ENCODE measurements at regions not wholly inside any gene's neighbourhood (a gene's known extent, or its start where the extent isn't known, plus 50 kb on each side); places are given as distances from the start of the nearest gene placed in this dataset.

GRCh38 chr2:156158808-156159207 is 173.7 kb downstream of the NR4A2 start:
- no peak overlapping the region for H2AFZ ChIP-seq (replicated peaks; ENCODE audit: low read length, poor library complexity)
- no CpG with 5 or more reads among the region's 2 CpGs for WGBS, 2 experiments (ENCODE audit: extremely low coverage in 2 of 2, insufficient read length in 1 of 2)
- intact Hi-C loops (cut with micrococcal nuclease), result no loop called here

More at GRCh38 chr2:156158808-156159207, 173.7 kb downstream of the NR4A2 start:
- ChIA-PET POLR2A (ENCODE audit: unreplicated experiment) (no interaction called here), CTCF (no interaction called here)
- Histone ChIP-seq H3K4ac (ENCODE audit: low read depth, low read length) (no peak overlapping the region), H2BK5ac (ENCODE audit: low read depth, low read length, poor library complexity, severe bottlenecking) (no peak overlapping the region), H4K5ac (ENCODE audit: low read depth, low read length) (no peak overlapping the region), H4K91ac (ENCODE audit: insufficient read depth, low read depth, low read length) (no peak overlapping the region), H3K9me1 (ENCODE audit: insufficient read depth, low read length) (no peaks in the 10 kb centered on the region), H3K27ac (ENCODE audit: insufficient read depth, low read length) (no peak overlapping the region), H3K4me2 (ENCODE audit: low read depth, low read length) (no peak overlapping the region), H4K20me1 (ENCODE audit: insufficient read depth, low read length) (no peaks in the 10 kb centered on the region), H3K27me3 (ENCODE audit: control insufficient read depth, insufficient read depth, low read length) (no peaks in the 10 kb centered on the region), H3K4me1 (ENCODE audit: control insufficient read depth, insufficient read depth, low read length) (no peaks in the 10 kb centered on the region), H3K9ac (ENCODE audit: low read depth, low read length) (no peak overlapping the region), H2BK120ac (ENCODE audit: low read depth, low read length) (no peak overlapping the region), H3K18ac (ENCODE audit: low read depth, low read length) (no peak overlapping the region), H3K9me3 (ENCODE audit: control insufficient read depth, insufficient read depth, low read length) (no peaks in the 10 kb centered on the region), H3K14ac (replicated peaks; ENCODE audit: low read depth, low read length) (no peak overlapping the region), H3K56ac (ENCODE audit: extremely low read depth, insufficient read depth, low read length) (no peak overlapping the region), H3K23ac (ENCODE audit: low read depth, low read length) (no peak overlapping the region), H3K36me3 (ENCODE audit: control insufficient read depth, insufficient read depth, low read length) (no peaks in the 10 kb centered on the region), H3K4me3 (ENCODE audit: insufficient read depth, low read depth, low read length) (no peak overlapping the region), H3K79me1 (ENCODE audit: low read depth in 1 of 2, low read length in 2 of 2) (no peaks in the 10 kb centered on the region), H2BK20ac (ENCODE audit: low read depth, low read length) (no peak overlapping the region), H2AK9ac (replicated peaks; ENCODE audit: low read depth, low read length, poor library complexity) (no peak overlapping the region), H2BK15ac (ENCODE audit: low read depth, low read length) (no peak overlapping the region), H4K8ac (ENCODE audit: low read depth in 2 of 2, low read length in 2 of 2) (no peak overlapping the region), H2AK5ac (ENCODE audit: low read depth, low read length) (no peak overlapping the region)
- ATAC-seq (ENCODE audit: low read depth) (no peak), DNase-seq (no peak)
- no TSS peak for BruUV-seq (replicated peaks)
- no peak for TF ChIP-seq MXI1 (IDR thresholded peaks at IDR 0.05; ENCODE audit: borderline replicate concordance, low read depth, low read length)
- no peak for TF ChIP-seq SMC3 (IDR thresholded peaks at IDR 0.05; ENCODE audit: low read depth, low read length)
- no peak for TF ChIP-seq RFX5 (IDR thresholded peaks at IDR 0.05; ENCODE audit: low read depth, low read length)
- no peak for TF ChIP-seq POLR2A (IDR thresholded peaks at IDR 0.05; ENCODE audit: low read depth, low read length)
- no peak for TF ChIP-seq RAD21 (IDR thresholded peaks at IDR 0.05; ENCODE audit: low read length)
- no peak for TF ChIP-seq CTCF (conservative IDR thresholded peaks at IDR 0.05; ENCODE audit: low read depth, low read length)
- no peak for TF ChIP-seq CEBPB (IDR thresholded peaks at IDR 0.05; ENCODE audit: low read depth, low read length)
- TF ChIP-seq FOS (IDR thresholded peaks at IDR 0.05; ENCODE audit: low read depth, low read length), result no peak
- TF ChIP-seq USF2 (IDR thresholded peaks at IDR 0.05; ENCODE audit: low read depth, low read length), result no peak
- TF ChIP-seq BHLHE40 (IDR thresholded peaks at IDR 0.05; ENCODE audit: low read depth, low read length), result no peak
- no peak for TF ChIP-seq CHD1 (IDR thresholded peaks at IDR 0.05; ENCODE audit: low read depth, low read length)
- TF ChIP-seq ELK1 (IDR thresholded peaks at IDR 0.05; ENCODE audit: borderline replicate concordance, low read depth, low read length), result no peak
- TF ChIP-seq MAFK (IDR thresholded peaks at IDR 0.05; ENCODE audit: low read depth, low read length), result no peak
- no peak for TF ChIP-seq MAZ (IDR thresholded peaks at IDR 0.05; ENCODE audit: borderline replicate concordance, low read depth, low read length)
- in situ Hi-C loops (cut with MboI; ENCODE audit: low sequenced_read_pairs), result no loop called here
- dilution Hi-C loops (cut with HindIII; ENCODE audit: low sequenced_read_pairs, unreplicated experiment), result no loop called here

Data from IMR-90 (cell line).